B cell (primary cell): ENCODE measurements at regions not wholly inside any gene's neighbourhood (a gene's known extent, or its start where the extent isn't known, plus 50 kb on each side); places are given as distances from the start of the nearest gene placed in this dataset.

ENCODE experiments used
- ATAC-seq: fragments of 200-7000 bp; cut with Tn5 transposase; one replicate; pipeline ENCODE4 v1.10.0; 2021; ENCODE audit warnings: low read depth, mild to moderate bottlenecking, moderate number of reproducible peaks, moderate library complexity
- CTCF ChIA-PET: fragments of 350-600 bp; sonication (Branson Sonifier 250); formaldehyde crosslinking; loops from one replicate; lab custom pipeline; 2021; ENCODE audit warnings: antibody characterized with exemption, inconsistent platforms; lab: Charles Lee
- POLR2A ChIA-PET: fragments of 350-600 bp; sonication (Branson Sonifier 250); formaldehyde crosslinking; loops from one replicate; lab custom pipeline; 2021; ENCODE audit warnings: antibody characterized with exemption; lab: Charles Lee
- DNase-seq: peaks from one replicate; pipeline ENCODE4 v3.0.0; 2013
- H2AFZ ChIP-seq: 2 replicates; pipeline ENCODE4 v1.6.1; 2012; ENCODE audit warnings: mild to moderate bottlenecking, low read depth, low read length; ENCODE audit not compliant: insufficient read depth, poor library complexity, severe bottlenecking
- H3K27ac ChIP-seq, 2 donors: 1 replicate in 1 of 2; 2 replicates in 1 of 2; pipeline ENCODE4 v1.5.1; 2012 to 2013; ENCODE audit warnings: low read length in 2 of 2, mild to moderate bottlenecking in 2 of 2, moderate library complexity in 1 of 2
- H3K27me3 ChIP-seq, 4 experiments: fragments of 200-600 bp in 1 of 4; sonication (generic) in 1 of 4; replicated peaks in 1 of 4; 1 replicate in 2 of 4; 2 replicates in 2 of 4; pipeline versions ENCODE4 v1.6.1 to v1.7.0; 2013 to 2016; ENCODE audit warnings: low read length in 3 of 4, mild to moderate bottlenecking in 2 of 4, mixed read lengths in 1 of 4, moderate library complexity in 1 of 4; ENCODE audit not compliant: insufficient read depth in 4 of 4, control insufficient read depth in 3 of 4; ENCODE audit errors: control extremely low read depth in 1 of 4
- H3K36me3 ChIP-seq, 2 experiments: replicated peaks in 1 of 2; 1 replicate in 1 of 2; 2 replicates in 1 of 2; pipeline versions ENCODE4 v1.6.1 to v1.7.1; 2013; ENCODE audit warnings: low read length in 1 of 2; ENCODE audit not compliant: insufficient read depth in 2 of 2, control insufficient read depth in 1 of 2; ENCODE audit errors: control extremely low read depth in 1 of 2, extremely low read depth in 1 of 2
- H3K4me1 ChIP-seq, 2 donors: fragments of 200-600 bp in 1 of 2; sonication (generic) in 1 of 2; 1 replicate in 1 of 2; 2 replicates in 1 of 2; pipeline versions ENCODE4 v1.5.1 to v1.6.1; 2013 to 2017; ENCODE audit warnings: low read length in 2 of 2; ENCODE audit not compliant: control insufficient read depth in 2 of 2, insufficient read depth in 2 of 2
- H3K4me2 ChIP-seq: replicated peaks from 2 replicates; pipeline ENCODE3; 2012; ENCODE audit warnings: mild to moderate bottlenecking, low read depth, low read length; ENCODE audit not compliant: poor library complexity, severe bottlenecking
- H3K4me3 ChIP-seq, 5 experiments: fragments of 200-600 bp in 1 of 5; sonication (generic) in 1 of 5; 1 replicate in 3 of 5; 2 replicates in 2 of 5; pipeline versions ENCODE4 v1.5.1 to v1.7.0; 2011 to 2016; ENCODE audit warnings: low read length in 4 of 5, mild to moderate bottlenecking in 4 of 5, low read depth in 2 of 5, control low read depth in 1 of 5, moderate library complexity in 1 of 5; ENCODE audit not compliant: insufficient read depth in 1 of 5; ENCODE audit errors: control extremely low read depth in 1 of 5, extremely low read depth in 1 of 5
- H3K79me2 ChIP-seq: fragments of 200-600 bp; sonication (generic); one replicate; pipeline ENCODE4 v1.6.0; 2016; ENCODE audit warnings: low read length; ENCODE audit not compliant: control insufficient read depth, insufficient read depth
- H3K9ac ChIP-seq: fragments of 200-600 bp; sonication (generic); 2 replicates; pipeline ENCODE4 v1.6.1; 2017; ENCODE audit warnings: mild to moderate bottlenecking, low read length, moderate library complexity
- H3K9me3 ChIP-seq, 3 donors: one replicate each; pipeline versions ENCODE4 v1.6.1 to v1.7.1; 2013; ENCODE audit warnings: low read length in 2 of 3; ENCODE audit not compliant: control insufficient read depth in 2 of 3, insufficient read depth in 1 of 3; ENCODE audit errors: control extremely low read depth in 1 of 3
- H4K20me1 ChIP-seq: 2 replicates; pipeline ENCODE4 v1.6.0; 2012; ENCODE audit warnings: mild to moderate bottlenecking, low read length; ENCODE audit not compliant: insufficient read depth, control insufficient read depth, poor library complexity, severe bottlenecking
- H3K27ac Mint-ChIP-seq: one replicate; pipeline ENCODE4 v1.8.0; 2021; ENCODE audit warnings: mixed read lengths
- H3K27me3 Mint-ChIP-seq: one replicate; pipeline ENCODE4 v1.8.0; 2021; ENCODE audit warnings: mixed read lengths
- H3K4me1 Mint-ChIP-seq: one replicate; pipeline ENCODE4 v1.8.0; 2021; ENCODE audit warnings: mixed read lengths
- H3K4me3 Mint-ChIP-seq: one replicate; pipeline ENCODE4 v1.8.0; 2021; ENCODE audit warnings: mixed read lengths
- H3K9me3 Mint-ChIP-seq: one replicate; pipeline ENCODE4 v1.8.0; 2022; ENCODE audit warnings: mixed read lengths; ENCODE audit not compliant: insufficient read depth
- EZH2 ChIP-seq: IDR thresholded peaks from 2 replicates; pipeline ENCODE4 v1.6.1; 2012; ENCODE audit warnings: borderline replicate concordance, low read depth, mild to moderate bottlenecking, moderate library complexity, low read length; ENCODE audit not compliant: insufficient read depth, poor library complexity, severe bottlenecking
- WGBS: methylation state at CpG from one replicate; pipeline ENCODE4 v1.1.5; 2013; ENCODE audit warnings: missing lambda C conversion rate; ENCODE audit not compliant: insufficient coverage; 5-methylcytosine and 5-hydroxymethylcytosine counted together
- intact Hi-C: fragments of 100-400 bp; cut with micrococcal nuclease; formaldehyde crosslinking; loops from one replicate; pipeline ENCODE4 v1.10.0; 2022
- TF ChIP-seq, protein P1 (sequence below): fragments of 200-600 bp; IDR thresholded peaks from one replicate; pipeline ENCODE4 v1.8.0; 2022; ENCODE audit warnings: antibody characterized with exemption, mild to moderate bottlenecking

DNA sequence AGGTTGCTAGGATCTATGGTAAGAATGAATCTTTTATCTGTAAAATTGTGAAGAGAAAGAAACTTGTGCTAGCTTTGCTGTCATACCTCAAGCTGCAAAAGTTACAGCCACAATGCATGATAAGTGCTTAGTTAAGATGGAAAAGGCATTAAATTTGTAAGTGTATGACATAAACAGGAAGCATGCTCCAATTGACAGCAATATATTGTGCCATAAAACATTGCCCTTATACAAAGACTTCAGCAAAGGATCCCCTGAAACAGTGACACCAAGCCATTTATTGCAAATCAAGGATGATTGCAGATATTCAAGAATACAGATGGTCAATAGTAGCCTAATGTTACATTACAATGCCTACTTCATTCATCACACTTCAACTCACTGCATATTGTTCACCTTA lies 283.1 kb downstream of the CPS1 start:
- H2AFZ ChIP-seq = no peak overlapping the region
- H3K4me2 ChIP-seq = no peak overlapping the region
- intact Hi-C loops = no loop called here
- Mint-ChIP-seq H3K4me1 (no peaks in the 10 kb centered on the region), H3K27me3 (no peaks in the 10 kb centered on the region), H3K4me3 (no peak overlapping the region), H3K27ac (no peak overlapping the region), H3K9me3 (no peaks in the 10 kb centered on the region)
- no peak overlapping the region for H3K9ac ChIP-seq
- H3K27ac ChIP-seq = no peak overlapping the region
- no peak for TF ChIP-seq EZH2
- TF ChIP-seq, protein P1, sequence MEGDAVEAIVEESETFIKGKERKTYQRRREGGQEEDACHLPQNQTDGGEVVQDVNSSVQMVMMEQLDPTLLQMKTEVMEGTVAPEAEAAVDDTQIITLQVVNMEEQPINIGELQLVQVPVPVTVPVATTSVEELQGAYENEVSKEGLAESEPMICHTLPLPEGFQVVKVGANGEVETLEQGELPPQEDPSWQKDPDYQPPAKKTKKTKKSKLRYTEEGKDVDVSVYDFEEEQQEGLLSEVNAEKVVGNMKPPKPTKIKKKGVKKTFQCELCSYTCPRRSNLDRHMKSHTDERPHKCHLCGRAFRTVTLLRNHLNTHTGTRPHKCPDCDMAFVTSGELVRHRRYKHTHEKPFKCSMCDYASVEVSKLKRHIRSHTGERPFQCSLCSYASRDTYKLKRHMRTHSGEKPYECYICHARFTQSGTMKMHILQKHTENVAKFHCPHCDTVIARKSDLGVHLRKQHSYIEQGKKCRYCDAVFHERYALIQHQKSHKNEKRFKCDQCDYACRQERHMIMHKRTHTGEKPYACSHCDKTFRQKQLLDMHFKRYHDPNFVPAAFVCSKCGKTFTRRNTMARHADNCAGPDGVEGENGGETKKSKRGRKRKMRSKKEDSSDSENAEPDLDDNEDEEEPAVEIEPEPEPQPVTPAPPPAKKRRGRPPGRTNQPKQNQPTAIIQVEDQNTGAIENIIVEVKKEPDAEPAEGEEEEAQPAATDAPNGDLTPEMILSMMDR = no peak
- H3K4me1 ChIP-seq = no peaks in the 10 kb centered on the region
- DNase-seq (no peak), ATAC-seq (no peak)
- no peaks in the 10 kb centered on the region for H3K79me2 ChIP-seq
- no peaks in the 10 kb centered on the region for H4K20me1 ChIP-seq
- H3K27me3 ChIP-seq = no peaks in the 10 kb centered on the region
- POLR2A ChIA-PET = no interaction called here
- H3K9me3 ChIP-seq = no peaks in the 10 kb centered on the region
- no peaks in the 10 kb centered on the region for H3K36me3 ChIP-seq
- CTCF ChIA-PET = no interaction called here
- H3K4me3 ChIP-seq = no peak overlapping the region

- intact Hi-C loops = no loop called here
- 71% methylated on average over 2 of the region's 3 CpGs for WGBS
- Histone ChIP-seq H3K36me3 (no peaks in the 10 kb centered on the region), H3K9me3 (peaks cover 0 to 2% (median 0%) of the 10 kb centered on the region in 3 donors), H3K79me2 (no peaks in the 10 kb centered on the region), H3K27ac (no peak overlapping the region), H3K4me3 (no peak overlapping the region), H4K20me1 (no peaks in the 10 kb centered on the region), H3K4me1 (no peaks in the 10 kb centered on the region), H2AFZ (no peak overlapping the region), H3K9ac (no peak overlapping the region), H3K4me2 (no peak overlapping the region), H3K27me3 (no peaks in the 10 kb centered on the region)
- no peak overlapping the region for H3K4me3 Mint-ChIP-seq
- CTCF ChIA-PET = no interaction called here
- no peaks in the 10 kb centered on the region for H3K4me1 Mint-ChIP-seq
- H3K9me3 Mint-ChIP-seq = no peaks in the 10 kb centered on the region
- no peak for DNase-seq
- ATAC-seq = no peak
- POLR2A ChIA-PET = no interaction called here
- TF ChIP-seq, protein P1 = no peak
- H3K27ac Mint-ChIP-seq = no peak overlapping the region
- no peaks in the 10 kb centered on the region for H3K27me3 Mint-ChIP-seq
Measured at GRCh38 chr2:210842896-210843295, 286.5 kb downstream of the CPS1 start.
